HG02870 (cell line): ENCODE measurements at regions not wholly inside any gene's neighbourhood (a gene's known extent, or its start where the extent isn't known, plus 50 kb on each side); places are given as distances from the start of the nearest gene placed in this dataset.
A peak's percentile ranks its signal among the peaks of the same experiment; 100 is the strongest.

Source experiments
- ATAC-seq: cut with Tn5 transposase; IDR thresholded peaks from one replicate; pipeline ENCODE4 v1.9.1; 2021; ENCODE audit warnings: mild to moderate bottlenecking, moderate library complexity; ENCODE audit not compliant: unreplicated experiment

- no peak for ATAC-seq
Measured at GRCh38 chr2:212628586-212628985, 90.0 kb upstream of the ERBB4 start.

- ATAC-seq, result no peak
Measured at GRCh38 chr2:212626371-212626918, 87.8 kb upstream of the ERBB4 start.

- ATAC-seq, result no peak
Measured at GRCh38 chr2:212619954-212620353, 81.4 kb upstream of the ERBB4 start.

DNA sequence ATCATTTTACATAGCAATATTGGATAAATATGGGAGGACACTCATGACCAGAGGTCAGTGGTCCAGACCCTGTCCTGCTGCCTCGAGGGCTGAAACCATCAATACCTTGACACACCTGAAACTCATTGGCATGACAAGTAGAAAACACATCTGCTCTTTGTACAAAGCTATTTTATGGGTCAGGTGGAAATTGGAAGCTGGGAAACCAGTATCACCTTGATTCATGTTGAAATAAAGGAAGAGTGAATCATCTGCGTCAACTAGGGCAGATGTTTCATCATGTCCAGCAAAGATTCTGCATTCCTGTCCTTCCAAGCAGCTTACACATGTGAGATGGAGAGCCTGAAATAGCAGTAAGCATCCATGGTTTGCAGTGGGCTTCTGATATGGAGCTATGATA is 80.0 kb upstream of the ERBB4 start:
- ATAC-seq, result no peak

- no peak for ATAC-seq
Measured at GRCh38 chr2:212610872-212611425, 72.3 kb upstream of the ERBB4 start.

GRCh38 chr2:212609479-212609878 is 70.9 kb upstream of the ERBB4 start:
- ATAC-seq, result no peak

GRCh38 chr2:212607080-212607479 is 68.5 kb upstream of the ERBB4 start:
- ATAC-seq, result no peak

GRCh38 chr2:212606232-212606631 is 67.6 kb upstream of the ERBB4 start:
- ATAC-seq, result no peak

- no peak for ATAC-seq
Measured at GRCh38 chr2:212596688-212597087, 58.1 kb upstream of the ERBB4 start.

- no peak for ATAC-seq
Measured at GRCh38 chr2:212596276-212596675, 57.7 kb upstream of the ERBB4 start.

DNA sequence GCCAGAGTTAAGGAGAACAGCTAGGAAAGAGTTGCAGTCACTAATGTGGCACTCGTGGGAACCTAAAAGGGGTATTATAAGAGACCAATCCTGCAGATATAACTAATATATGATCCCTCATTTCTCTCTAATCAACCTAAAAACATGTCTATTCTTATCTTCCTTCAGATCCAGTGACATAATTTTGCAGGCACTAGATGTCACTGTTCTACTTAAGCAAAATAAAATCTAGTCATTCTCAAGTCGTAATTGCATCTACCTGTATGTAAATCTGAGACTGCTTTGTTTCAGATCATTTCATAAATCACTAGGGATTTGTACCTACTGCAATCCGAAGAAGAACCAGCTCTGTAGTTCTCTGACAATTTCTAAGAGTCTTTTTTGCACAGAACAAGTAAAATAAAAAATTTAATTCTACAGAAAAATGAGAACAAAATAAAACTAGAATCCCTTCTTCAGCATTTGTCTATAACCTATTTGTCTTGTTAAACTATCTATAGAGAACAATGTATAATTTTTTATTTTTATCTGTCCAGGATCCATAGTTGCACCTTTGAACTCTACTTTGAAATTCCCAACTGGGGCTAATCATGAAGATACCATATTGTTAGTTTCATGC is 56.5 kb upstream of the ERBB4 start:
- ATAC-seq, result peak; percentile 60

- no peak for ATAC-seq
Measured at GRCh38 chr2:212592695-212593094, 54.1 kb upstream of the ERBB4 start.
